ENCODE measurements at regions not wholly inside any gene's neighbourhood (a gene's known extent, or its start where the extent isn't known, plus 50 kb on each side); places are given as distances from the start of the nearest gene placed in this dataset.

DNA sequence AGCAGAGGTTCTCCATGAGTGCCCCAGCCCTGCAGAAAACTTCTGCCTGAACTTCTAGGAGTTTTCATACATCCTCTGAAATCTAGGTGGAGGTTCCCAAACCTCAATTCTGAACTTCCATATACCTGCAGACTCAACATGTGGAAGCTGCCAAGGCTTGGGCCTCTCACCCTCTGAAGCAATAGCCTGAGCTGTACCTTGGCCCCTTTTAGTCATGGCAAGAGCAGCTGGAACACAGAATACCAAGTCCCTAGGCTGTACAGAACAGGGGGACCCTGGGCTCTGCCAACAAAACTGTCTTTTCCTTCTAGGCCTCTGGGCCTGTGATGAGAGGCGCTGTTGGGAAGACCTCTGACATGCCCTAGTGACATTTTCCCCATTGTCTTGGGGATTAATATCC lies 494.3 kb upstream of the FOXG1 start:
- Histone ChIP-seq H3K79me2 (ENCODE audit: insufficient read depth, low read length) (no peaks in the 10 kb centered on the region), H3K4me1 (ENCODE audit: insufficient read depth, low read length) (no peaks in the 10 kb centered on the region), H3K27ac (ENCODE audit: low read length) (no peak overlapping the region), H3K4me2 (ENCODE audit: insufficient read depth, low read length) (no peak overlapping the region), H4K20me1 (ENCODE audit: insufficient read depth, low read length) (no peaks in the 10 kb centered on the region), H3K9me3 (ENCODE audit: insufficient read depth, low read length, severe bottlenecking) (no peaks in the 10 kb centered on the region), H3K9ac (ENCODE audit: low read depth, low read length) (no peak overlapping the region), H3K27me3 (ENCODE audit: insufficient read depth, low read length, poor library complexity) (no peaks in the 10 kb centered on the region), H3K4me3 (ENCODE audit: low read depth in 1 of 2, low read length in 2 of 2) (no peak overlapping the region), H3K36me3 (ENCODE audit: insufficient read depth, low read length) (no peaks in the 10 kb centered on the region), H2AFZ (ENCODE audit: low read depth, low read length) (no peak overlapping the region)
- no peak for DNase-seq
- ATAC-seq (ENCODE audit: insufficient read depth, low read depth) = no peak
- TF ChIP-seq, protein P1, sequence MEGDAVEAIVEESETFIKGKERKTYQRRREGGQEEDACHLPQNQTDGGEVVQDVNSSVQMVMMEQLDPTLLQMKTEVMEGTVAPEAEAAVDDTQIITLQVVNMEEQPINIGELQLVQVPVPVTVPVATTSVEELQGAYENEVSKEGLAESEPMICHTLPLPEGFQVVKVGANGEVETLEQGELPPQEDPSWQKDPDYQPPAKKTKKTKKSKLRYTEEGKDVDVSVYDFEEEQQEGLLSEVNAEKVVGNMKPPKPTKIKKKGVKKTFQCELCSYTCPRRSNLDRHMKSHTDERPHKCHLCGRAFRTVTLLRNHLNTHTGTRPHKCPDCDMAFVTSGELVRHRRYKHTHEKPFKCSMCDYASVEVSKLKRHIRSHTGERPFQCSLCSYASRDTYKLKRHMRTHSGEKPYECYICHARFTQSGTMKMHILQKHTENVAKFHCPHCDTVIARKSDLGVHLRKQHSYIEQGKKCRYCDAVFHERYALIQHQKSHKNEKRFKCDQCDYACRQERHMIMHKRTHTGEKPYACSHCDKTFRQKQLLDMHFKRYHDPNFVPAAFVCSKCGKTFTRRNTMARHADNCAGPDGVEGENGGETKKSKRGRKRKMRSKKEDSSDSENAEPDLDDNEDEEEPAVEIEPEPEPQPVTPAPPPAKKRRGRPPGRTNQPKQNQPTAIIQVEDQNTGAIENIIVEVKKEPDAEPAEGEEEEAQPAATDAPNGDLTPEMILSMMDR (IDR thresholded peaks at IDR 0.05; ENCODE audit: borderline replicate concordance, extremely low read depth, low read length, poor library complexity, severe bottlenecking) = no peak
- no peak for TF ChIP-seq EZH2 (IDR thresholded peaks at IDR 0.05; ENCODE audit: borderline replicate concordance, low read depth, low read length, severe bottlenecking)

DNA sequence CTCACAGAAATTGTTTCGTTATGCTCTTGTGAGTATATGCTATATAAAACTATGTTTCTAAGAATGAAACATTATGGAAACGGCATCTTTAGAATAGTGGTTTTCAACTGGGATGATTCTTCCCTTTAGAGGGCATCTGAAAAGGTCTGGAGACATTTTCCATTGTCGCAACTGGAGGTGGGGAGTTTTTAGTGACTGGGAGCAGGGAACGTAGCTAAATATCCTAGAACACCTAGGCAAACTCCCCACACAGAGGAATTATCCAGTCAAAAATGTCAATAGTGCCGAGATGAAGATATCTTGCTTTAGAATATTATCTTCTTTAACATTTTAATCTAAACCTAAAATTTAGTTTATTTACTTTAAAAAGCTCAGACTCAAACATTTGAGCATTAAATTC lies 486.1 kb upstream of the FOXG1 start:
- Histone ChIP-seq H3K4me2 (ENCODE audit: insufficient read depth, low read length) (no peak overlapping the region), H3K27me3 (ENCODE audit: insufficient read depth, low read length, poor library complexity) (no peaks in the 10 kb centered on the region), H3K79me2 (ENCODE audit: insufficient read depth, low read length) (no peaks in the 10 kb centered on the region), H3K4me3 (ENCODE audit: low read depth in 1 of 2, low read length in 2 of 2) (no peak overlapping the region), H2AFZ (ENCODE audit: low read depth, low read length) (no peak overlapping the region), H4K20me1 (ENCODE audit: insufficient read depth, low read length) (no peaks in the 10 kb centered on the region), H3K4me1 (ENCODE audit: insufficient read depth, low read length) (no peaks in the 10 kb centered on the region), H3K9ac (ENCODE audit: low read depth, low read length) (no peak overlapping the region), H3K9me3 (ENCODE audit: insufficient read depth, low read length, severe bottlenecking) (no peaks in the 10 kb centered on the region), H3K36me3 (ENCODE audit: insufficient read depth, low read length) (no peaks in the 10 kb centered on the region), H3K27ac (ENCODE audit: low read length) (no peak overlapping the region)
- no peak for DNase-seq
- TF ChIP-seq EZH2 (IDR thresholded peaks at IDR 0.05; ENCODE audit: borderline replicate concordance, low read depth, low read length, severe bottlenecking) = no peak
- TF ChIP-seq, protein P1 (IDR thresholded peaks at IDR 0.05; ENCODE audit: borderline replicate concordance, extremely low read depth, low read length, poor library complexity, severe bottlenecking) = no peak
- no peak for ATAC-seq (ENCODE audit: insufficient read depth, low read depth)

DNA sequence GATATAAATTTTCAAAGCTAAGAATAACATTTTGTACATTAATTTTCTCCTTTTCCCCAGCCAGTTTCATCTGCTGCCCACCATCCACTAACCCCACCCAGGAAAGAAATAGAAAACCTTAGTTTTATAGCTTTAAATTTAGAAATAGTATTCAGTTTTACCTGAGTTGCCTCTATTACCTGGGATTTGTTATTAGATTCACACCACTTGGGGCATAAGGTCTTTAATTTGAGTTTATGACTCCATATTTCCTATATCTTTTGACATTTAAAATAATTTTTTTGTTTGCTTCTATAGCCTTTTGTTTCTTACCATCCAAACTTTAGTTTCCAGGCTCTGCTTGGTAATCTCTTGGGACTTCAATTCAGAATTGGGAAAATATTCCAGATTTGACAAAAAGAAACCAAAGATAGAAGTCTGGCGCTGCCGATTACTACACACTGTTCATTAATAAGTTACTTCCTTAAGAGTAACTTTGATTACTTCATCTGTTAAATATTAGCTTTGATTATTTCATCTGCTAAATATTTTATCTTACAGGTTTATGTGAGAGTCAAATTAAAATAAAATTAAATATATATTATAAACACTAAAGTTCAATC lies 485.5 kb upstream of the FOXG1 start:
- Histone ChIP-seq H3K79me2 (ENCODE audit: insufficient read depth, low read length) (no peaks in the 10 kb centered on the region), H4K20me1 (ENCODE audit: insufficient read depth, low read length) (no peaks in the 10 kb centered on the region), H3K27ac (ENCODE audit: low read length) (no peak overlapping the region), H3K27me3 (ENCODE audit: insufficient read depth, low read length, poor library complexity) (no peaks in the 10 kb centered on the region), H3K4me3 (ENCODE audit: low read depth in 1 of 2, low read length in 2 of 2) (no peak overlapping the region), H3K4me2 (ENCODE audit: insufficient read depth, low read length) (no peak overlapping the region), H3K9me3 (ENCODE audit: insufficient read depth, low read length, severe bottlenecking) (no peaks in the 10 kb centered on the region), H3K36me3 (ENCODE audit: insufficient read depth, low read length) (no peaks in the 10 kb centered on the region), H2AFZ (ENCODE audit: low read depth, low read length) (no peak overlapping the region), H3K9ac (ENCODE audit: low read depth, low read length) (no peak overlapping the region), H3K4me1 (ENCODE audit: insufficient read depth, low read length) (no peaks in the 10 kb centered on the region)
- ATAC-seq (ENCODE audit: insufficient read depth, low read depth) (no peak), DNase-seq (no peak)
- TF ChIP-seq, protein P1 (IDR thresholded peaks at IDR 0.05; ENCODE audit: borderline replicate concordance, extremely low read depth, low read length, poor library complexity, severe bottlenecking) = no peak
- no peak for TF ChIP-seq EZH2 (IDR thresholded peaks at IDR 0.05; ENCODE audit: borderline replicate concordance, low read depth, low read length, severe bottlenecking)
